HCT116 (cell line): ENCODE measurements at regions not wholly inside any gene's neighbourhood (a gene's known extent, or its start where the extent isn't known, plus 50 kb on each side); places are given as distances from the start of the nearest gene placed in this dataset.

ENCODE experiments used
- ATAC-seq: fragments of 200-7000 bp; cut with Tn5 transposase; 2 replicates; pipeline ENCODE4 v1.9.1; 2020; ENCODE audit warnings: mild to moderate bottlenecking, moderate library complexity
- BruUV-seq: library from RNA; stranded (reverse); fragments of 400-500 nt; replicated peaks from 2 replicates; lab custom pipeline; 2021; lab: Mats Ljungman, UMichigan
- CTCF ChIA-PET: fragments of 300-600 bp; sonication (Branson Sonifier 250); formaldehyde crosslinking; loops from one replicate; lab custom pipeline; 2021; ENCODE audit warnings: antibody characterized with exemption; lab: Charles Lee
- POLR2A ChIA-PET: fragments of 300-600, 350-600 bp; sonication (Branson Sonifier 250); formaldehyde crosslinking; loops from one replicate; lab custom pipeline; 2021; ENCODE audit warnings: antibody characterized with exemption; lab: Charles Lee
- RAD21 ChIA-PET, 2 experiments: fragments of 300-600 bp; sonication (Branson Sonifier 250); formaldehyde crosslinking; loops; one replicate each; lab custom pipeline; 2023; ENCODE audit warnings: low total read pairs in 2 of 2; ENCODE audit not compliant: uncharacterized antibody in 2 of 2, unreplicated experiment in 2 of 2, low non-redundant PET in 1 of 2; lab: Charles Lee
- DNase-seq: peaks from one replicate; pipeline ENCODE4 v3.0.0-alpha.2; 2010; ENCODE audit warnings: low read depth, low spot score
- H2AFZ ChIP-seq: fragments of 200-600 bp; shearing (Covaris generic), sonication (generic); 2 replicates; pipeline ENCODE4 v1.6.1; 2017; ENCODE audit warnings: low read depth, mixed run types, mixed read lengths, antibody characterized with exemption, low read length; ENCODE audit not compliant: poor library complexity, severe bottlenecking
- H3K27ac ChIP-seq: 2 replicates; pipeline ENCODE4 v1.5.1; 2012; ENCODE audit warnings: low read depth, low read length
- H3K27me3 ChIP-seq: fragments of 200-600 bp; sonication (generic); 2 replicates; pipeline ENCODE4 v1.6.1; 2016; ENCODE audit warnings: mixed run types, low read length, mixed read lengths; ENCODE audit not compliant: insufficient read depth
- H3K36me3 ChIP-seq, 2 experiments: fragments of 200-500 bp in 1 of 2; fragments of 200-600 bp in 1 of 2; sonication (Bioruptor generic) in 1 of 2; sonication (generic) in 1 of 2; 2 replicates each; pipeline versions ENCODE4 v1.5.1 to v1.6.1; 2014 to 2016; ENCODE audit warnings: low read length in 2 of 2, inconsistent platforms in 1 of 2, mixed read lengths in 1 of 2, mixed run types in 1 of 2; ENCODE audit not compliant: insufficient read depth in 2 of 2, control insufficient read depth in 1 of 2
- H3K4me1 ChIP-seq, 2 experiments: fragments of 200-600 bp in 1 of 2; sonication (generic) in 1 of 2; 2 replicates each; pipeline versions ENCODE4 v1.5.1 to v1.6.1; 2012 to 2017; ENCODE audit warnings: low read length in 2 of 2, inconsistent platforms in 1 of 2, mild to moderate bottlenecking in 1 of 2, mixed read lengths in 1 of 2, mixed run types in 1 of 2, moderate library complexity in 1 of 2; ENCODE audit not compliant: insufficient read depth in 2 of 2, control insufficient read depth in 1 of 2
- H3K4me2 ChIP-seq: fragments of 200-600 bp; sonication (generic); 2 replicates; pipeline ENCODE4 v1.6.1; 2017; ENCODE audit warnings: mixed run types, low read length, mixed read lengths
- H3K4me3 ChIP-seq, 2 experiments: fragments of 200-600 bp in 1 of 2; sonication (generic) in 1 of 2; replicated peaks in 1 of 2; 2 replicates each; pipeline ENCODE4 v1.5.1; 2011 to 2016; ENCODE audit warnings: low read length in 2 of 2, control low read depth in 1 of 2, low read depth in 1 of 2, mild to moderate bottlenecking in 1 of 2, mixed read lengths in 1 of 2, mixed run types in 1 of 2
- H3K79me2 ChIP-seq: fragments of 200-600 bp; sonication (generic); 2 replicates; pipeline ENCODE4 v1.6.1; 2017; ENCODE audit warnings: mild to moderate bottlenecking, mixed run types, low read length, moderate library complexity, mixed read lengths; ENCODE audit not compliant: insufficient read depth
- H3K9ac ChIP-seq: fragments of 200-600 bp; sonication (generic); 2 replicates; pipeline ENCODE4 v1.6.1; 2016; ENCODE audit warnings: low read length, mixed read lengths
- H3K9me2 ChIP-seq: fragments of 200-600 bp; sonication (generic), shearing (Covaris generic); 2 replicates; pipeline ENCODE4 v1.6.1; 2017; ENCODE audit warnings: mixed run types, mild to moderate bottlenecking, moderate library complexity; ENCODE audit not compliant: insufficient read depth
- H3K9me3 ChIP-seq, 2 experiments: fragments of 200-500 bp in 1 of 2; fragments of 200-600 bp in 1 of 2; sonication (Bioruptor generic) in 1 of 2; sonication (generic) in 1 of 2; 2 replicates each; pipeline ENCODE4 v1.6.1; 2014 to 2017; ENCODE audit warnings: low read length in 2 of 2, mixed read lengths in 2 of 2, inconsistent platforms in 1 of 2, low read depth in 1 of 2, mild to moderate bottlenecking in 1 of 2, mixed run types in 1 of 2, moderate library complexity in 1 of 2; ENCODE audit not compliant: control insufficient read depth in 1 of 2, insufficient read depth in 1 of 2
- H4K20me1 ChIP-seq: fragments of 200-600 bp; sonication (generic), shearing (Covaris generic); 2 replicates; pipeline ENCODE4 v1.6.1; 2017; ENCODE audit warnings: mixed run types, mild to moderate bottlenecking, moderate library complexity; ENCODE audit not compliant: insufficient read depth
- ATF3 ChIP-seq: IDR thresholded peaks from 2 replicates; pipeline ENCODE4 v1.6.1; 2012
- CBX3 ChIP-seq: IDR thresholded peaks from 2 replicates; pipeline ENCODE4 v1.6.1; 2012; ENCODE audit warnings: low read depth
- CTCF ChIP-seq, 3 experiments: fragments of 200-600 bp in 1 of 3; sonication (generic) in 1 of 3; IDR thresholded peaks in 2 of 3; conservative IDR thresholded peaks in 1 of 3; 2 replicates each; pipeline ENCODE4 v1.5.1; 2012 to 2017; ENCODE audit warnings: low read depth in 2 of 3, low read length in 2 of 3, antibody characterized with exemption in 1 of 3, borderline replicate concordance in 1 of 3, control low read depth in 1 of 3, mild to moderate bottlenecking in 1 of 3, mixed read lengths in 1 of 3, mixed run types in 1 of 3, moderate library complexity in 1 of 3; ENCODE audit not compliant: insufficient read depth in 1 of 3
- MAX ChIP-seq: IDR thresholded peaks from 2 replicates; pipeline ENCODE4 v1.6.1; 2012
- POLR2AphosphoS5 ChIP-seq: IDR thresholded peaks from 2 replicates; pipeline ENCODE4 v1.6.1; 2011; ENCODE audit warnings: mild to moderate bottlenecking, low read depth, low read length, moderate library complexity
- RAD21 ChIP-seq: IDR thresholded peaks from 2 replicates; pipeline ENCODE4 v1.6.1; 2012; ENCODE audit warnings: low read depth, mild to moderate bottlenecking
- REST ChIP-seq: IDR thresholded peaks from 2 replicates; pipeline ENCODE4 v1.6.1; 2012; ENCODE audit warnings: low read depth
- YY1 ChIP-seq: IDR thresholded peaks from 2 replicates; pipeline ENCODE4 v1.6.1; 2011; ENCODE audit warnings: low read length, low read depth, moderate library complexity, mild to moderate bottlenecking; ENCODE audit not compliant: insufficient replicate concordance; ENCODE audit errors: extremely low read depth
- ZBTB33 ChIP-seq: IDR thresholded peaks from 2 replicates; pipeline ENCODE4 v1.6.1; 2011; ENCODE audit warnings: mild to moderate bottlenecking, low read length, moderate library complexity; ENCODE audit not compliant: insufficient replicate concordance; ENCODE audit errors: extremely low read depth
- ZFX ChIP-seq: fragments of 450-650 bp; IDR thresholded peaks from 2 replicates; pipeline ENCODE4 v1.6.1; 2017
- intact Hi-C: fragments of 100-400 bp; cut with micrococcal nuclease; formaldehyde crosslinking; loops from 2 replicates; pipeline ENCODE4 v1.10.0; 2022

- TF ChIP-seq ZBTB33 (no peak), CTCF (IDR thresholded peaks at IDR 0.05 in 2 of 3, conservative IDR thresholded peaks at IDR 0.05 in 1 of 3; ENCODE audit: borderline replicate concordance in 1 of 3, insufficient read depth in 1 of 3, low read depth in 2 of 3, low read length in 2 of 3) (no peak), POLR2AphosphoS5 (no peak)
These were observed 319.8 kb upstream of the RRP15 start (continued) for GRCh38 chr1:217965156-217965786.

GRCh38 chr1:217968085-217968484, 317.0 kb upstream of the RRP15 start:
- Histone ChIP-seq H3K4me2 (no peak overlapping the region), H3K27ac (no peak overlapping the region), H3K9me2 (no peaks in the 10 kb centered on the region), H3K4me1 (no peaks in the 10 kb centered on the region), H3K79me2 (no peaks in the 10 kb centered on the region), H3K9ac (no peak overlapping the region), H3K36me3 (no peaks in the 10 kb centered on the region), H3K27me3 (peaks cover 16% of the 10 kb centered on the region; the same call in 1 of the 2 replicates), H3K4me3 (no peak overlapping the region), H4K20me1 (no peaks in the 10 kb centered on the region), H2AFZ (no peak overlapping the region), H3K9me3 (no peaks in the 10 kb centered on the region; a peak in 1 of 4 replicates)
- ChIA-PET POLR2A (no interaction called here), RAD21 (no interaction called here), CTCF (no interaction called here)
- no TSS peak for BruUV-seq
- ATAC-seq (no peak), DNase-seq (no peak)
- no peak for TF ChIP-seq ZFX
- TF ChIP-seq RAD21: no peak
- no peak for TF ChIP-seq ATF3
- TF ChIP-seq REST: no peak
- TF ChIP-seq CBX3: no peak
- no peak for TF ChIP-seq YY1
- no peak for TF ChIP-seq ZBTB33
- no peak for TF ChIP-seq MAX
- intact Hi-C loops: no loop called here
